AG04450 (cell line): ENCODE measurements at regions not wholly inside any gene's neighbourhood (a gene's known extent, or its start where the extent isn't known, plus 50 kb on each side); places are given as distances from the start of the nearest gene placed in this dataset.

Experiments used
- CTCF ChIA-PET: fragments of 300-600, 350-600 bp; formaldehyde crosslinking; extraction: SDS; loops from one replicate; lab custom pipeline; 2022; ENCODE audit warnings: antibody characterized with exemption, inconsistent platforms; lab: Charles Lee
- POLR2A ChIA-PET: fragments of 350-600 bp; formaldehyde crosslinking; extraction: SDS; loops from one replicate; lab custom pipeline; 2021; ENCODE audit warnings: antibody characterized with exemption, inconsistent platforms; lab: Yijun Ruan, JAX
- DNase-seq: peaks from one replicate; pipeline ENCODE4 v3.0.0-alpha.2; 2011; ENCODE audit warnings: low read depth, low spot score
- H3K27ac ChIP-seq: one replicate; pipeline ENCODE4 v1.5.1; 2012; ENCODE audit warnings: low read depth, low read length, control low read depth
- H3K27me3 ChIP-seq: one replicate; pipeline ENCODE4 v1.6.0; 2012; ENCODE audit warnings: low read length; ENCODE audit not compliant: control insufficient read depth, insufficient read depth
- H3K4me3 ChIP-seq: 2 replicates; pipeline ENCODE4 v1.5.1; 2011; ENCODE audit warnings: mild to moderate bottlenecking, low read depth, low read length, control low read depth
- H3K9me3 ChIP-seq: 2 replicates; pipeline ENCODE4 v1.5.1; 2012; ENCODE audit warnings: low read length; ENCODE audit not compliant: control insufficient read depth, insufficient read depth
- TF ChIP-seq, protein P1 (sequence below): IDR thresholded peaks from 2 replicates; pipeline ENCODE4 v1.5.1; 2011; ENCODE audit warnings: low read depth, low read length, control low read depth, inconsistent platforms

DNA sequence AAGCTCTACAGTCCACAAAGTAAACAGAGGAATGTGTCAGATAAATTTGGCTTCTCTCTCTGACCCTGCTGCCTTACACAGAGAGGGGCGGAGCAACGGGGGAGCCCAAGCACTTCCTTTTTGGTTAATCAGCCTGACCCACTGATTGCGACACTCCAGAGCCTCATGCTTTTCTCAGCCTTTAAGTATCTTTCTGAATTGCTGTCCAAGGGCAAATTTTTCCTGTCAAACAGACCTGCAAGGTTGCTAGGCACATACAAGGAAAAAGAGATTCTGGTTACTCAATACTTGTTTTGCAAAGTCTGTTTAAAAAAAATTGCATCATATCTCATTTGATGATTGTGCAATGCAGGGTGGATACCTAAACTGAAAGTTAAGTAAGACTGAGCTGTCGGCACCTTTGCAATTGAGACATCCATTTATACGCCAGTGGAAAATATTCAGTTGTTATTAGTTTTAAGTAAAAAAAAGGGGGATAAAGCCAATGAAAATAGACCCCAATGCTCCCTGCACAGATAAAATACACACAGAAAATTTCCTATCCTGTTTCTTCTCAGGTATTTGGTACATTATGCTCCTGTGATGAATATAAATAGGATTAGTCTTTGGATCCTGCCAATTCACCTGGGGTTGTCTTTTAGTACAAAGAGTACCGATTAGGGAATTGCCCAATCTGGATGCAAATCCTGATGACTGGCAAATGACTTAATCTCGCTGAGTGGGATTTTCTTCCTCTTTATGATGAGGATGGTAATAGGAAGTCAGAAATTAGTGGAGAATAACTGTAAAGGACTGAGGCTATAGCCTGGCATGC, 260.2 kb upstream of the TRIB2 start:
- peak; percentile 98 for DNase-seq
- ChIA-PET CTCF (interaction anchor here (0.7 kb wide), 1 partner anchor 19 kb away, joined by 3 read pairs; no protein-coding TSS in a partner anchor), POLR2A (interaction anchor here (0.7 to 1.4 kb wide), 3 partner anchors 28 to 135 kb away, joined by 3 to 5 read pairs (median 4); no protein-coding TSS in a partner anchor)
- Histone ChIP-seq H3K27ac (peak overlapping the region; percentile 54), H3K9me3 (no peaks in the 10 kb centered on the region), H3K4me3 (peak overlapping the region; percentile 21), H3K27me3 (no peaks in the 10 kb centered on the region)
- TF ChIP-seq, protein P1, sequence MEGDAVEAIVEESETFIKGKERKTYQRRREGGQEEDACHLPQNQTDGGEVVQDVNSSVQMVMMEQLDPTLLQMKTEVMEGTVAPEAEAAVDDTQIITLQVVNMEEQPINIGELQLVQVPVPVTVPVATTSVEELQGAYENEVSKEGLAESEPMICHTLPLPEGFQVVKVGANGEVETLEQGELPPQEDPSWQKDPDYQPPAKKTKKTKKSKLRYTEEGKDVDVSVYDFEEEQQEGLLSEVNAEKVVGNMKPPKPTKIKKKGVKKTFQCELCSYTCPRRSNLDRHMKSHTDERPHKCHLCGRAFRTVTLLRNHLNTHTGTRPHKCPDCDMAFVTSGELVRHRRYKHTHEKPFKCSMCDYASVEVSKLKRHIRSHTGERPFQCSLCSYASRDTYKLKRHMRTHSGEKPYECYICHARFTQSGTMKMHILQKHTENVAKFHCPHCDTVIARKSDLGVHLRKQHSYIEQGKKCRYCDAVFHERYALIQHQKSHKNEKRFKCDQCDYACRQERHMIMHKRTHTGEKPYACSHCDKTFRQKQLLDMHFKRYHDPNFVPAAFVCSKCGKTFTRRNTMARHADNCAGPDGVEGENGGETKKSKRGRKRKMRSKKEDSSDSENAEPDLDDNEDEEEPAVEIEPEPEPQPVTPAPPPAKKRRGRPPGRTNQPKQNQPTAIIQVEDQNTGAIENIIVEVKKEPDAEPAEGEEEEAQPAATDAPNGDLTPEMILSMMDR, result no peak

DNA sequence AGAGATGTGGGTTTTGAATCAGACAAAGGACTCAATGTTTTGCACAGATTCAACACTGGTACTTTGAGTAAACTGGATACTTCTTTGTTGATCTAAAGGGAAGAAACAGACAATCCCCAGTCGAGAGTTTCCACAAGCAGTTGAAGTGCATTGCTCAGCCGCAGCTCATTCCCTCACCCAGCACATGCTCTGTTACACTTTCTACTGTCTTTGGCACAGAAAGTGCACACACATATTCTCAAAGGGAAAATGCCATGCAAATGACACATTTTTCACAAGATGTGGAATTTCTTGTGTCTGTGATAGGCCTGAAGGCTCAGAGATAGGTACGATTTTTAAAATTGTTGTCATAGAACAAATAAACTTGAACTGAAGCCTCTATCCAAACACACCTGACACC, 258.9 kb upstream of the TRIB2 start:
- POLR2A ChIA-PET, result no interaction called here

DNA sequence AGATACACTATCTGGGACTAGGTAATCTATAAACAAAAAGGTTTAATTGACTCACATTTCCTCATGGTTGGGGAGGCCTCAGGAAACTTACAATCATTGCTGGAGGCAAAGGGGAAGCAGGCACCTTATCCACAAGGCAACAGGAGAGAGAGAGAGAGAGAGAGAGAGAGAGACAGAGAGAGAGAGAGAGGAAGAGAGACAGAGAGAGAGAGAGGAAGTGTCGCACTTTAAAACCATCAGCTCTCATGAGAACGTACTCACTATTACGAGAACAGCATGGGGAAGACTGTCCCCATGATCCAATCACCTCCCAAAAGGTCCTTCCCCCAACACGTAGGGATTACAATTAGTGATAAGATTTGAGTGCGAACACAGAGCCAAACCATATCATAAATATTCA, 253.5 kb upstream of the TRIB2 start:
- H3K27me3 ChIP-seq, result no peaks in the 10 kb centered on the region
- POLR2A ChIA-PET, result no interaction called here
- no peak for DNase-seq
- TF ChIP-seq, protein P1, result no peak
- no peaks in the 10 kb centered on the region for H3K9me3 ChIP-seq
- CTCF ChIA-PET, result no interaction called here
- H3K4me3 ChIP-seq, result no peak overlapping the region
- no peak overlapping the region for H3K27ac ChIP-seq

More for the DNA sequence above, 258.9 kb upstream of the TRIB2 start:
- Histone ChIP-seq H3K4me3 (no peak overlapping the region), H3K9me3 (no peaks in the 10 kb centered on the region), H3K27ac (no peak overlapping the region), H3K27me3 (no peaks in the 10 kb centered on the region)
- CTCF ChIA-PET, result no interaction called here
- no peak for DNase-seq
- TF ChIP-seq, protein P1, result no peak

DNA sequence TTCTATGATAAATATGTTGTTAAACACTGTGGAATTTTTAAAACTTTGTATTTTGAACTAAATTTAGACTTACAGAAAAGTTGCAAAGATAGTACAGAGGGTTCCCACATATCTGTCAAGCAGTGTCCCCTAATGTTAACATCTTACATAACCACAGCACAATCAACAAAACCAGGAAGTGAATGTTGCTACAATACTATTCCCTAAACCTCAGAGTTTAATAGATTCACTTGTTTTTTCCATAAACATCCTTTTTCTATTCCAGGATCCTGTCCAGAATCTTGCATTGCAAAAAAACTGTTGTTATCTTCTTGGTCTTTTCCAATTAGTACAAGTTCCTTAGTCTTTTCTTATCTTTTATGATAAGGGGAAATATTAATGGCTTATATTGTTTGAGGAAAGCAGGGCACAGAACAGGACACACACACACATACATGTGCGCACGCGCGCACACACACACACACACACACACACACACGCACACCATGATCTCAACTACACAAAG, 251.1 kb upstream of the TRIB2 start:
- no peak for DNase-seq
- POLR2A ChIA-PET, result no interaction called here
- H3K27me3 ChIP-seq, result no peaks in the 10 kb centered on the region

DNA sequence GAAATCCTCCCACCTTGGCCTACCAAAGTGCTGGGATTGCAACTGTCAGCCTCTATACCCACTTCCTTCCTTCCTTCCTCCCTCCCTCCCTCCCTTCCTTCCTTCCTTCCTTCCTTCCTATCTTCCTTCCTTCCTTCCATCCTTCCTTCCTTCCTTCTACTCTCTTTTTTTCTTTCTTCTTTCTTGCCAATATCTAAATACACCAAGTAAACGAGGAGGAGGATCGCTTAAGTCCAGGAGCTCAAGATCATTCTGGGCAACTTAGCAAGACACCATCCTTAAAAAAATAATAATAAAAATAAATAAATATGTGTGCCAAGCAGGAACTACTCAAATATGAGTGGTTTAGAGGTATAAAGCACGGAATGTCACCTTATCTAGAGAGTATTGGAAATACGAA, 249.4 kb upstream of the TRIB2 start:
- CTCF ChIA-PET, result interaction anchor here (0.6 kb wide), 1 partner anchor 250 kb away, joined by 3 read pairs; the partner anchor contains the start of gene TRIB2
- H3K4me3 ChIP-seq, result no peak overlapping the region
- no peaks in the 10 kb centered on the region for H3K9me3 ChIP-seq
- H3K27ac ChIP-seq, result no peak overlapping the region
- DNase-seq, result no peak
- TF ChIP-seq, protein P1, result no peak
- POLR2A ChIA-PET, result no interaction called here
- H3K27me3 ChIP-seq, result no peaks in the 10 kb centered on the region

More for the DNA sequence above, 251.1 kb upstream of the TRIB2 start:
- TF ChIP-seq, protein P1, result no peak
- H3K4me3 ChIP-seq, result no peak overlapping the region
- CTCF ChIA-PET, result no interaction called here
- H3K9me3 ChIP-seq, result no peaks in the 10 kb centered on the region
- H3K27ac ChIP-seq, result no peak overlapping the region
